H9 (cell line): ENCODE measurements at regions not wholly inside any gene's neighbourhood (a gene's known extent, or its start where the extent isn't known, plus 50 kb on each side); places are given as distances from the start of the nearest gene placed in this dataset.

Source experiments
- DNase-seq: peaks from one replicate; pipeline ENCODE4 v3.0.0-alpha.2; 2017
- H2AFZ ChIP-seq: one replicate; pipeline ENCODE4 v1.6.1; 2013; ENCODE audit warnings: mild to moderate bottlenecking, low read length, control low read depth, moderate library complexity
- H2AK5ac ChIP-seq: 2 replicates; pipeline ENCODE4 v1.6.1; 2013; ENCODE audit warnings: low read length, control low read depth, mixed read lengths; ENCODE audit not compliant: insufficient read length
- H2BK120ac ChIP-seq: one replicate; pipeline ENCODE4 v1.6.1; 2013; ENCODE audit warnings: low read depth, mild to moderate bottlenecking, low read length, control low read depth, inconsistent platforms; ENCODE audit not compliant: poor library complexity, severe bottlenecking
- H2BK12ac ChIP-seq: 2 replicates; pipeline ENCODE4 v1.6.1; 2013; ENCODE audit warnings: low read length, control low read depth, mixed read lengths, low read depth; ENCODE audit not compliant: insufficient read length
- H2BK15ac ChIP-seq: 2 replicates; pipeline ENCODE4 v1.6.1; 2013; ENCODE audit warnings: low read depth, low read length, control low read depth
- H2BK20ac ChIP-seq: one replicate; pipeline ENCODE4 v1.6.1; 2013; ENCODE audit warnings: low read depth, mild to moderate bottlenecking, low read length, control low read depth, inconsistent platforms; ENCODE audit not compliant: poor library complexity, severe bottlenecking
- H2BK5ac ChIP-seq: 2 replicates; pipeline ENCODE4 v1.6.1; 2013; ENCODE audit warnings: low read length, control low read depth, mixed read lengths; ENCODE audit not compliant: insufficient read length
- H3K14ac ChIP-seq: 2 replicates; pipeline ENCODE4 v1.6.1; 2013; ENCODE audit warnings: low read length, control low read depth; ENCODE audit not compliant: insufficient read depth
- H3K18ac ChIP-seq: 2 replicates; pipeline ENCODE4 v1.6.1; 2013; ENCODE audit warnings: low read depth, mild to moderate bottlenecking, mixed read lengths, low read length, control low read depth; ENCODE audit not compliant: insufficient read length
- H3K23ac ChIP-seq: 2 replicates; pipeline ENCODE4 v1.6.1; 2013; ENCODE audit warnings: low read length, control low read depth, mixed read lengths, low read depth; ENCODE audit not compliant: insufficient read length
- H3K23me2 ChIP-seq: 2 replicates; pipeline ENCODE4 v1.6.1; 2013; ENCODE audit warnings: low read depth, mild to moderate bottlenecking, mixed read lengths, low read length, control low read depth; ENCODE audit not compliant: insufficient read length, poor library complexity, severe bottlenecking
- H3K27ac ChIP-seq: 2 replicates; pipeline ENCODE4 v1.5.1; 2013; ENCODE audit warnings: low read length, control low read depth, mixed read lengths, low read depth; ENCODE audit not compliant: insufficient read length
- H3K27me3 ChIP-seq: 2 replicates; pipeline ENCODE4 v1.6.1; 2013; ENCODE audit warnings: low read length, control low read depth, inconsistent platforms; ENCODE audit not compliant: insufficient read depth
- H3K4ac ChIP-seq: 2 replicates; pipeline ENCODE4 v1.6.1; 2013; ENCODE audit warnings: low read depth, mild to moderate bottlenecking, control low read depth, inconsistent platforms, low read length, moderate library complexity
- H3K4me1 ChIP-seq: 2 replicates; pipeline ENCODE4 v1.6.1; 2013; ENCODE audit warnings: low read length, control low read depth, inconsistent platforms; ENCODE audit not compliant: insufficient read depth
- H3K4me2 ChIP-seq: 2 replicates; pipeline ENCODE4 v1.6.1; 2013; ENCODE audit warnings: low read length, control low read depth, mixed read lengths; ENCODE audit not compliant: insufficient read length, insufficient read depth
- H3K56ac ChIP-seq: 2 replicates; pipeline ENCODE4 v1.6.1; 2013; ENCODE audit warnings: low read depth, mild to moderate bottlenecking, mixed read lengths, low read length, control low read depth; ENCODE audit not compliant: insufficient read length
- H3K79me1 ChIP-seq: 2 replicates; pipeline ENCODE4 v1.6.1; 2013; ENCODE audit warnings: low read depth, mild to moderate bottlenecking, moderate library complexity, low read length, control low read depth, inconsistent platforms; ENCODE audit not compliant: insufficient read depth, poor library complexity, severe bottlenecking
- H3K79me2 ChIP-seq: 2 replicates; pipeline ENCODE4 v1.6.1; 2013; ENCODE audit warnings: low read length, control low read depth, inconsistent platforms; ENCODE audit not compliant: insufficient read depth
- H3K9ac ChIP-seq: 2 replicates; pipeline ENCODE4 v1.6.1; 2013; ENCODE audit warnings: low read length, control low read depth, mixed read lengths; ENCODE audit not compliant: insufficient read length; ENCODE audit errors: extremely low read depth
- H3K9me3 ChIP-seq: one replicate; pipeline ENCODE4 v1.6.1; 2013; ENCODE audit warnings: low read depth, low read length, inconsistent platforms; ENCODE audit not compliant: control insufficient read depth
- H3T11ph ChIP-seq: one replicate; pipeline ENCODE4 v1.6.1; 2013; ENCODE audit warnings: mild to moderate bottlenecking, low read length, control low read depth, inconsistent platforms
- H4K20me1 ChIP-seq: one replicate; pipeline ENCODE4 v1.6.1; 2013; ENCODE audit not compliant: control insufficient read depth, insufficient read length, insufficient read depth
- H4K5ac ChIP-seq: 2 replicates; pipeline ENCODE4 v1.6.1; 2013; ENCODE audit warnings: low read depth, mild to moderate bottlenecking, mixed read lengths, low read length, control low read depth; ENCODE audit not compliant: insufficient read length
- H4K8ac ChIP-seq: replicated peaks from 2 replicates; pipeline ENCODE4 v1.6.1; 2013; ENCODE audit warnings: low read length, control low read depth, mixed read lengths, low read depth; ENCODE audit not compliant: insufficient read length
- H4K91ac ChIP-seq: 2 replicates; pipeline ENCODE4 v1.6.1; 2013; ENCODE audit warnings: low read depth, mild to moderate bottlenecking, moderate library complexity, mixed read lengths, low read length, control low read depth; ENCODE audit not compliant: insufficient read length
- H3K27ac Mint-ChIP-seq, 3 experiments: 2 replicates in 2 of 3; 3 replicates in 1 of 3; pipeline ENCODE4 v1.8.0; 2020 to 2021; ENCODE audit warnings: mixed read lengths in 3 of 3, mild to moderate bottlenecking in 1 of 3, moderate library complexity in 1 of 3
- H3K27me3 Mint-ChIP-seq: 2 replicates; pipeline ENCODE4 v1.8.0; 2021; ENCODE audit warnings: low read depth, mild to moderate bottlenecking, moderate library complexity, mixed read lengths
- H3K36me3 Mint-ChIP-seq, 3 experiments: 2 replicates in 2 of 3; 3 replicates in 1 of 3; pipeline ENCODE4 v1.8.0; 2020 to 2021; ENCODE audit warnings: low read depth in 3 of 3, mixed read lengths in 3 of 3; ENCODE audit not compliant: insufficient read depth in 1 of 3
- H3K4me1 Mint-ChIP-seq, 2 experiments: 2 replicates each; pipeline ENCODE4 v1.8.0; 2020; ENCODE audit warnings: mixed read lengths in 2 of 2
- H3K4me3 Mint-ChIP-seq, 2 experiments: 2 replicates in 1 of 2; 3 replicates in 1 of 2; pipeline ENCODE4 v1.8.0; 2020 to 2021; ENCODE audit warnings: mild to moderate bottlenecking in 2 of 2, mixed read lengths in 2 of 2, moderate library complexity in 1 of 2
- H3K9me3 Mint-ChIP-seq, 2 experiments: 2 replicates in 1 of 2; 3 replicates in 1 of 2; pipeline ENCODE4 v1.8.0; 2020; ENCODE audit warnings: mild to moderate bottlenecking in 2 of 2, mixed read lengths in 2 of 2, moderate library complexity in 1 of 2
- WGBS: extraction: QIAGEN DNeasy Blood & Tissue Kit; methylation state at CpG from one replicate; pipeline ENCODE4 v1.1.7; 2013; ENCODE audit warnings: missing lambda C conversion rate, low lambda C conversion rate, mixed read lengths; ENCODE audit not compliant: insufficient read length; ENCODE audit errors: extremely low coverage; 5-methylcytosine and 5-hydroxymethylcytosine counted together
- TF ChIP-seq, protein P1 (sequence below): fragments of 200-600 bp; sonication (generic); conservative IDR thresholded peaks from 3 replicates; pipeline ENCODE4 v1.8.0; 2021; ENCODE audit warnings: antibody characterized with exemption, mild to moderate bottlenecking

DNA sequence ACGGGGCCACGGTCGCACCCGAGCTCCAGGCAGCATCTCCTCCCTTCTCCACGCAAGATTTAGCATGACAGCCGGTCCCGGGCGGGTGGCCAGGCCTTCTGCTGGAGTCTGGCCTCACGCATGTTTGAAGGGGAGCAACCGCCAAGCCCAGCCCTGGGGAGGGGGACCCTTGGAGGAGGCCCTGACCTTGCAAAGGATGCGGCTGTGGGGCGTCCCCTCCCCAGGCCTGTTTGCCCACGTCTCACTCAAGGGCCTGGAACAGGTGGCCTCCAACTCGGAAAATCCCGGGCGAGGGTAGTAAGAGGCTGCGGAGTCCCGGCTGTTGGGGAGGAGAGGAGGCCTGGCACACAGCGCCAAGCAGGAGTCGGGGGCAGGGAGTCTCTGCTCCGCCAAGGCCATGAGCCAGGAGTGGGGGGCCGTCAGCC, 50.6 kb upstream of the DPYSL4 start:
- Histone ChIP-seq H3K79me1 (no peaks in the 10 kb centered on the region), H3K4me1 (no peaks in the 10 kb centered on the region), H3K27me3 (no peaks in the 10 kb centered on the region), H2AFZ (no peak overlapping the region), H3K4ac (no peak overlapping the region), H2BK15ac (no peak overlapping the region), H2BK120ac (no peak overlapping the region), H3K27ac (no peak overlapping the region), H3K14ac (no peak overlapping the region), H2BK5ac (no peak overlapping the region), H3K4me2 (no peak overlapping the region), H4K5ac (no peak overlapping the region), H3K23ac (no peak overlapping the region), H2BK20ac (no peak overlapping the region), H3K9ac (no peak overlapping the region), H3T11ph (no peak overlapping the region), H3K9me3 (no peaks in the 10 kb centered on the region), H3K56ac (no peak overlapping the region), H3K23me2 (no peaks in the 10 kb centered on the region), H4K20me1 (no peaks in the 10 kb centered on the region), H3K79me2 (no peaks in the 10 kb centered on the region), H4K91ac (no peak overlapping the region), H4K8ac (no peak overlapping the region), H2BK12ac (no peak overlapping the region), H3K18ac (no peak overlapping the region), H2AK5ac (no peak overlapping the region)
- peaks cover 2 to 6% of the 10 kb centered on the region in 2 experiments; a peak in 1 of 4 replicates for H3K4me1 Mint-ChIP-seq
- H3K27me3 Mint-ChIP-seq = no peaks in the 10 kb centered on the region; the same call in 1 of the 2 replicates
- H3K4me3 Mint-ChIP-seq = no peak overlapping the region
- TF ChIP-seq, protein P1, sequence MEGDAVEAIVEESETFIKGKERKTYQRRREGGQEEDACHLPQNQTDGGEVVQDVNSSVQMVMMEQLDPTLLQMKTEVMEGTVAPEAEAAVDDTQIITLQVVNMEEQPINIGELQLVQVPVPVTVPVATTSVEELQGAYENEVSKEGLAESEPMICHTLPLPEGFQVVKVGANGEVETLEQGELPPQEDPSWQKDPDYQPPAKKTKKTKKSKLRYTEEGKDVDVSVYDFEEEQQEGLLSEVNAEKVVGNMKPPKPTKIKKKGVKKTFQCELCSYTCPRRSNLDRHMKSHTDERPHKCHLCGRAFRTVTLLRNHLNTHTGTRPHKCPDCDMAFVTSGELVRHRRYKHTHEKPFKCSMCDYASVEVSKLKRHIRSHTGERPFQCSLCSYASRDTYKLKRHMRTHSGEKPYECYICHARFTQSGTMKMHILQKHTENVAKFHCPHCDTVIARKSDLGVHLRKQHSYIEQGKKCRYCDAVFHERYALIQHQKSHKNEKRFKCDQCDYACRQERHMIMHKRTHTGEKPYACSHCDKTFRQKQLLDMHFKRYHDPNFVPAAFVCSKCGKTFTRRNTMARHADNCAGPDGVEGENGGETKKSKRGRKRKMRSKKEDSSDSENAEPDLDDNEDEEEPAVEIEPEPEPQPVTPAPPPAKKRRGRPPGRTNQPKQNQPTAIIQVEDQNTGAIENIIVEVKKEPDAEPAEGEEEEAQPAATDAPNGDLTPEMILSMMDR = no peak
- H3K9me3 Mint-ChIP-seq = no peaks in the 10 kb centered on the region
- no peak for DNase-seq
- no CpG with 5 or more reads among the region's 22 CpGs for WGBS
- H3K27ac Mint-ChIP-seq = no peak overlapping the region
- no peaks in the 10 kb centered on the region; a peak in 1 of 7 replicates for H3K36me3 Mint-ChIP-seq
